NT2/D1 (cell line): ENCODE measurements at regions not wholly inside any gene's neighbourhood (a gene's known extent, or its start where the extent isn't known, plus 50 kb on each side); places are given as distances from the start of the nearest gene placed in this dataset.

Experiments
- SUZ12 ChIP-seq: IDR thresholded peaks from 2 replicates; pipeline ENCODE4 v1.6.1; 2011; ENCODE audit not compliant: insufficient read length, insufficient read depth; ENCODE audit errors: extremely low read depth
- YY1 ChIP-seq: IDR thresholded peaks from 2 replicates; pipeline ENCODE4 v1.6.1; 2011; ENCODE audit not compliant: insufficient read length, insufficient read depth

DNA sequence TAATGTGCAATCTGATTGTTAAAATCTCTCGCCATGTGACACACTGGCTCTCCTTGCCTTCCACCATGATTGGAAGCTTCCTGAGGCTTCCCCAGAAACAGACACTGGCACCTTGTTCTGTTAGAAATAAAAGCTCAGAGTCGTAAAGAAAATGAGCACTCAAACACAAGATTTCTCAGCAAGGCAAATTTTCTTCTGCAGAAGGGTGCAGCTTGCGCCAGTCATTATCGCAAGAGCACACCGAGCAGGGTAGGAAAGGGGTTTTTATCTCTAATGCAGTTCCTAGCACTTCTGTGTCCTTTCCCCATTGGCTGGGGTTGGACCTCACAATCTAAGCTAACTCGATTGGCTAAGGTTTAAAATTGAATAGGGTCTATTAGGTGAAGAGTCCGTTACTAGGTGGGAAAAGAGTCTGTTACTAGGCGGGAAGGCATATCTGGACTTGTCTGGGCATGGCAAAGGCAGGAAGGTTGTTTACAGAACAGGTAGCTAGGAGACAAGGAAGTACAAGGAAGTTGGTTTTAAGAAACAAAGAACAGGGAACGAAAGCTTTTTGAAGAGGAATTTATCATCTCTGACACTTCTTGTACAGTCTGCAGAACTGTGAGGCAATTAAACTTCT, 62.6 kb upstream of the BICD1 start:
- TF ChIP-seq SUZ12 (no peak), YY1 (no peak)
